ENCODE measurements at regions not wholly inside any gene's neighbourhood (a gene's known extent, or its start where the extent isn't known, plus 50 kb on each side); places are given as distances from the start of the nearest gene placed in this dataset.

- TF ChIP-seq, protein P1, sequence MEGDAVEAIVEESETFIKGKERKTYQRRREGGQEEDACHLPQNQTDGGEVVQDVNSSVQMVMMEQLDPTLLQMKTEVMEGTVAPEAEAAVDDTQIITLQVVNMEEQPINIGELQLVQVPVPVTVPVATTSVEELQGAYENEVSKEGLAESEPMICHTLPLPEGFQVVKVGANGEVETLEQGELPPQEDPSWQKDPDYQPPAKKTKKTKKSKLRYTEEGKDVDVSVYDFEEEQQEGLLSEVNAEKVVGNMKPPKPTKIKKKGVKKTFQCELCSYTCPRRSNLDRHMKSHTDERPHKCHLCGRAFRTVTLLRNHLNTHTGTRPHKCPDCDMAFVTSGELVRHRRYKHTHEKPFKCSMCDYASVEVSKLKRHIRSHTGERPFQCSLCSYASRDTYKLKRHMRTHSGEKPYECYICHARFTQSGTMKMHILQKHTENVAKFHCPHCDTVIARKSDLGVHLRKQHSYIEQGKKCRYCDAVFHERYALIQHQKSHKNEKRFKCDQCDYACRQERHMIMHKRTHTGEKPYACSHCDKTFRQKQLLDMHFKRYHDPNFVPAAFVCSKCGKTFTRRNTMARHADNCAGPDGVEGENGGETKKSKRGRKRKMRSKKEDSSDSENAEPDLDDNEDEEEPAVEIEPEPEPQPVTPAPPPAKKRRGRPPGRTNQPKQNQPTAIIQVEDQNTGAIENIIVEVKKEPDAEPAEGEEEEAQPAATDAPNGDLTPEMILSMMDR (IDR thresholded peaks at IDR 0.05), result no peak
- TF ChIP-seq POLR2A (IDR thresholded peaks at IDR 0.05) (no peak), EP300 (IDR thresholded peaks at IDR 0.05) (no peak)
- Histone ChIP-seq H3K4me3 (no peak overlapping the region), H3K27me3 (peaks cover 0 to 8% of the 10 kb centered on the region in 2 donors), H3K36me3 (no peaks in the 10 kb centered on the region), H3K27ac (no peak overlapping the region), H3K9me3 (no peaks in the 10 kb centered on the region), H3K4me1 (no peaks in the 10 kb centered on the region)
- DNase-seq (ENCODE audit: low spot score in 2 of 2), result no peak
Measured at GRCh38 chr17:33739714-33740113, 446.6 kb upstream of the ASIC2 start.

GRCh38 chr17:33745047-33745760 lies 452.1 kb upstream of the ASIC2 start:
- TF ChIP-seq EP300 (IDR thresholded peaks at IDR 0.05), result no peak
- TF ChIP-seq, protein P1 (IDR thresholded peaks at IDR 0.05), result no peak
- TF ChIP-seq POLR2A (IDR thresholded peaks at IDR 0.05), result no peak
- WGBS, 2 donors, result 40 to 45% methylated on average over 3 of the region's 3 CpGs
- Histone ChIP-seq H3K4me3 (no peak overlapping the region), H3K4me1 (no peaks in the 10 kb centered on the region), H3K36me3 (no peaks in the 10 kb centered on the region), H3K27ac (no peak overlapping the region), H3K27me3 (peaks cover 0 to 6% of the 10 kb centered on the region in 2 donors), H3K9me3 (no peaks in the 10 kb centered on the region)
- no peak for DNase-seq (ENCODE audit: low spot score in 2 of 2)

- Histone ChIP-seq H3K27ac (no peak overlapping the region), H3K27me3 (peaks cover 0 to 27% of the 10 kb centered on the region in 2 donors), H3K36me3 (no peaks in the 10 kb centered on the region), H3K4me3 (no peak overlapping the region), H3K4me1 (peaks cover 0 to 14% (median 0%) of the 10 kb centered on the region in 4 donors), H3K9me3 (no peaks in the 10 kb centered on the region)
- WGBS, 2 donors, result 80 to 85% methylated on average over 6 of the region's 6 CpGs
- TF ChIP-seq EP300 (IDR thresholded peaks at IDR 0.05) (no peak), POLR2A (IDR thresholded peaks at IDR 0.05) (no peak)
- TF ChIP-seq, protein P1 (IDR thresholded peaks at IDR 0.05), result no peak
- DNase-seq (ENCODE audit: low spot score in 2 of 2), result no peak
Measured at GRCh38 chr17:33749171-33749570, 456.1 kb upstream of the ASIC2 start.

GRCh38 chr17:33750943-33751701 lies 458.0 kb upstream of the ASIC2 start:
- Histone ChIP-seq H3K9me3 (peaks cover 0 to 15% (median 0%) of the 10 kb centered on the region in 4 donors), H3K4me1 (peaks cover 0 to 14% (median 0%) of the 10 kb centered on the region in 4 donors), H3K27ac (no peak overlapping the region), H3K27me3 (peaks cover 0 to 27% of the 10 kb centered on the region in 2 donors), H3K4me3 (peak overlapping the region in 1 of 4 donors; percentile 11), H3K36me3 (no peaks in the 10 kb centered on the region)
- 1 to 3% methylated on average over 13 of the region's 13 CpGs for WGBS, 2 donors
- TF ChIP-seq, protein P1 (IDR thresholded peaks at IDR 0.05), result peak; percentile 67 to 95 (median 88)
- no peak for TF ChIP-seq EP300 (IDR thresholded peaks at IDR 0.05)
- peak; percentile 62 to 85 for DNase-seq (ENCODE audit: low spot score in 2 of 2)

GRCh38 chr17:33751702-33752065 lies 458.6 kb upstream of the ASIC2 start:
- TF ChIP-seq EP300 (IDR thresholded peaks at IDR 0.05), result no peak
- TF ChIP-seq POLR2A (IDR thresholded peaks at IDR 0.05), result no peak
- TF ChIP-seq, protein P1 (IDR thresholded peaks at IDR 0.05), result no peak
- Histone ChIP-seq H3K4me3 (no peak overlapping the region), H3K36me3 (no peaks in the 10 kb centered on the region), H3K4me1 (peaks cover 0 to 14% (median 0%) of the 10 kb centered on the region in 4 donors), H3K27ac (no peak overlapping the region), H3K9me3 (peaks cover 0 to 20% (median 0%) of the 10 kb centered on the region in 4 donors), H3K27me3 (peaks cover 0 to 27% of the 10 kb centered on the region in 2 donors)
- no peak for DNase-seq (ENCODE audit: low spot score in 2 of 2)
- whole genome bisulfite sequencing, 2 donors, result 8 to 11% methylated on average over 5 of the region's 5 CpGs
